GM23248 (cell line): ENCODE measurements at regions not wholly inside any gene's neighbourhood (a gene's known extent, or its start where the extent isn't known, plus 50 kb on each side); places are given as distances from the start of the nearest gene placed in this dataset.

Experiments used
- DNase-seq: peaks from one replicate; pipeline ENCODE4 v3.0.0-alpha.2; 2015
- H2AFZ ChIP-seq: fragments of 200-600 bp; sonication (generic); 2 replicates; pipeline ENCODE4 v1.6.1; 2016; ENCODE audit warnings: antibody characterized with exemption
- H3F3A ChIP-seq: fragments of 200-600 bp; sonication (generic); 2 replicates; pipeline ENCODE4 v1.6.1; 2016; ENCODE audit warnings: mild to moderate bottlenecking, antibody characterized with exemption, mixed run types; ENCODE audit not compliant: insufficient read depth
- H3K27ac ChIP-seq: fragments of 200-600 bp; sonication (generic); 2 replicates; pipeline ENCODE4 v1.5.1; 2016; ENCODE audit warnings: mild to moderate bottlenecking
- H3K27me3 ChIP-seq: fragments of 200-600 bp; sonication (generic); replicated peaks from 2 replicates; pipeline ENCODE4 v1.6.1; 2016; ENCODE audit warnings: mild to moderate bottlenecking; ENCODE audit not compliant: insufficient read depth
- H3K36me3 ChIP-seq: fragments of 200-600 bp; sonication (generic); 2 replicates; pipeline ENCODE4 v1.6.1; 2016; ENCODE audit warnings: low read depth, mild to moderate bottlenecking
- H3K4me1 ChIP-seq: fragments of 200-600 bp; sonication (generic); 2 replicates; pipeline ENCODE4 v1.6.1; 2016; ENCODE audit warnings: mild to moderate bottlenecking; ENCODE audit not compliant: insufficient read depth
- H3K4me2 ChIP-seq: fragments of 200-600 bp; sonication (generic); one replicate; pipeline ENCODE4 v1.6.1; 2016; ENCODE audit warnings: mild to moderate bottlenecking; ENCODE audit not compliant: unreplicated experiment
- H3K4me3 ChIP-seq: fragments of 200-600 bp; sonication (generic); 2 replicates; pipeline ENCODE4 v1.5.1; 2016; ENCODE audit warnings: mild to moderate bottlenecking
- H3K79me2 ChIP-seq: fragments of 200-600 bp; sonication (generic); 2 replicates; pipeline ENCODE4 v1.6.1; 2016; ENCODE audit warnings: mild to moderate bottlenecking; ENCODE audit not compliant: insufficient read depth
- H3K9ac ChIP-seq: fragments of 200-600 bp; sonication (generic); 2 replicates; pipeline ENCODE4 v1.6.1; 2016; ENCODE audit warnings: mild to moderate bottlenecking
- H3K9me2 ChIP-seq: fragments of 200-600 bp; sonication (generic); 2 replicates; pipeline ENCODE4 v1.6.1; 2016; ENCODE audit warnings: mixed run types, mild to moderate bottlenecking, moderate library complexity; ENCODE audit not compliant: insufficient read depth
- H3K9me3 ChIP-seq: fragments of 200-600 bp; sonication (generic); one replicate; pipeline ENCODE4 v1.6.1; 2017; ENCODE audit warnings: low read depth
- H4K20me1 ChIP-seq: fragments of 200-600 bp; sonication (generic); 2 replicates; pipeline ENCODE4 v1.6.0; 2016; ENCODE audit not compliant: insufficient read depth
- EZH2 ChIP-seq: fragments of 200-600 bp; sonication (generic); IDR thresholded peaks from 2 replicates; pipeline ENCODE4 v1.6.1; 2018; ENCODE audit warnings: antibody characterized with exemption, mild to moderate bottlenecking; ENCODE audit not compliant: insufficient read depth, poor library complexity, severe bottlenecking
- EZH2phosphoT487 ChIP-seq: fragments of 200-600 bp; sonication (generic); IDR thresholded peaks from 2 replicates; pipeline ENCODE4 v1.6.1; 2018; ENCODE audit warnings: antibody characterized with exemption, moderate library complexity, mild to moderate bottlenecking, low read depth; ENCODE audit not compliant: insufficient read depth
- WGBS, 2 experiments: methylation state at CpG; one replicate each; pipeline ENCODE4 v1.1.6; 2015 to 2017; ENCODE audit warnings: low lambda C conversion rate in 2 of 2, low coverage in 1 of 2; ENCODE audit errors: missing lambda C conversion rate in 2 of 2; 5-methylcytosine and 5-hydroxymethylcytosine counted together
- in situ Hi-C: fragments of 300-500 bp; cut with MboI; formaldehyde crosslinking; loops from 2 replicates; pipeline ENCODE4 v1.15.0; 2020

- in situ Hi-C loops: loop anchor here (25.0 kb wide), 1 partner anchor 606 kb away; no protein-coding TSS in a partner anchor
- no peak overlapping the region for H3K9ac ChIP-seq
- H3K4me3 ChIP-seq: no peak overlapping the region
- TF ChIP-seq EZH2phosphoT487 (no peak), EZH2 (no peak)
- WGBS, 2 experiments: 79 to 83% methylated on average over 4 of the region's 4 CpGs
- 0 out of 2 replicates have a peak, but pooled peaks cover 7% of the 10 kb centered on the region for H3K27me3 ChIP-seq
- no peaks in the 10 kb centered on the region for H4K20me1 ChIP-seq
- H3K79me2 ChIP-seq: no peaks in the 10 kb centered on the region
- H3K9me2 ChIP-seq: no peaks in the 10 kb centered on the region
- no peaks in the 10 kb centered on the region for H3F3A ChIP-seq
- H2AFZ ChIP-seq: no peak overlapping the region
- no peaks in the 10 kb centered on the region for H3K36me3 ChIP-seq
- no peak overlapping the region for H3K4me2 ChIP-seq
- DNase-seq: no peak
- H3K9me3 ChIP-seq: no peaks in the 10 kb centered on the region
- no peaks in the 10 kb centered on the region for H3K4me1 ChIP-seq
- H3K27ac ChIP-seq: no peak overlapping the region
Measured at GRCh38 chr12:94730847-94731246, 80.5 kb upstream of the TMCC3 start.

- Histone ChIP-seq H3F3A (no peaks in the 10 kb centered on the region), H3K36me3 (no peaks in the 10 kb centered on the region), H3K4me3 (no peak overlapping the region), H3K9me2 (no peaks in the 10 kb centered on the region), H3K4me1 (no peaks in the 10 kb centered on the region), H2AFZ (no peak overlapping the region), H4K20me1 (no peaks in the 10 kb centered on the region), H3K4me2 (no peak overlapping the region), H3K27ac (no peak overlapping the region), H3K9ac (no peak overlapping the region), H3K27me3 (no peaks in the 10 kb centered on the region), H3K9me3 (no peaks in the 10 kb centered on the region), H3K79me2 (no peaks in the 10 kb centered on the region)
- 71 to 81% methylated on average over 10 of the region's 10 CpGs for WGBS, 2 experiments
- no peak for DNase-seq
- in situ Hi-C loops: loop anchor here (25.0 kb wide), 1 partner anchor 611 kb away; no protein-coding TSS in a partner anchor
- TF ChIP-seq EZH2: no peak
- TF ChIP-seq EZH2phosphoT487: no peak
Measured at GRCh38 chr12:94726236-94726835, 76.0 kb upstream of the TMCC3 start.

- Histone ChIP-seq H3F3A (no peaks in the 10 kb centered on the region), H3K79me2 (no peaks in the 10 kb centered on the region), H3K36me3 (no peaks in the 10 kb centered on the region), H3K4me1 (no peaks in the 10 kb centered on the region), H3K4me2 (no peak overlapping the region), H3K4me3 (no peak overlapping the region), H3K9ac (no peak overlapping the region), H3K9me2 (no peaks in the 10 kb centered on the region), H4K20me1 (no peaks in the 10 kb centered on the region), H3K27me3 (no peaks in the 10 kb centered on the region), H3K9me3 (no peaks in the 10 kb centered on the region), H2AFZ (no peak overlapping the region), H3K27ac (no peak overlapping the region)
- no peak for TF ChIP-seq EZH2
- TF ChIP-seq EZH2phosphoT487: no peak
- DNase-seq: peak; percentile 66
- WGBS, 2 experiments: 55 to 60% methylated on average over 8 of the region's 8 CpGs
- in situ Hi-C loops: loop anchor here (25.0 kb wide), 1 partner anchor 612 kb away; no protein-coding TSS in a partner anchor
Measured at GRCh38 chr12:94725375-94726168, 75.2 kb upstream of the TMCC3 start.

- Histone ChIP-seq H3K27me3 (no peaks in the 10 kb centered on the region), H3K4me2 (no peak overlapping the region), H3K36me3 (no peaks in the 10 kb centered on the region), H4K20me1 (no peaks in the 10 kb centered on the region), H3K9me2 (no peaks in the 10 kb centered on the region), H3K4me3 (no peak overlapping the region), H3K79me2 (no peaks in the 10 kb centered on the region), H3K27ac (no peak overlapping the region), H3K9me3 (no peaks in the 10 kb centered on the region), H3K4me1 (no peaks in the 10 kb centered on the region), H3F3A (no peaks in the 10 kb centered on the region), H3K9ac (no peak overlapping the region), H2AFZ (no peak overlapping the region)
- DNase-seq: peak; percentile 23
- 80 to 81% methylated on average over 3 of the region's 3 CpGs for WGBS, 2 experiments
- in situ Hi-C loops: no loop called here
- TF ChIP-seq EZH2 (no peak), EZH2phosphoT487 (no peak)
Measured at GRCh38 chr12:94722664-94723063, 72.3 kb upstream of the TMCC3 start.
